Common myeloid progenitor, CD34-positive (primary cell): ENCODE measurements at regions not wholly inside any gene's neighbourhood (a gene's known extent, or its start where the extent isn't known, plus 50 kb on each side); places are given as distances from the start of the nearest gene placed in this dataset.
"Not testable (repeated sequence)": the region's sequence is repeated elsewhere in the genome, so short reads cannot be mapped to it uniquely, and the experiment has no call there.

ENCODE experiments used
- CTCF ChIA-PET: fragments of 350-600 bp; sonication (Branson Sonifier 250); formaldehyde crosslinking; loops from one replicate; lab custom pipeline; 2021; ENCODE audit warnings: antibody characterized with exemption; lab: Charles Lee
- POLR2A ChIA-PET: fragments of 350-600 bp; sonication (Branson Sonifier 250); formaldehyde crosslinking; loops from one replicate; lab custom pipeline; 2021; ENCODE audit warnings: antibody characterized with exemption; lab: Charles Lee
- DNase-seq, 3 donors: peaks; one replicate each; pipeline versions ENCODE4 v3.0.0 to v3.0.0-alpha.2; 2013
- H3K27ac ChIP-seq, 2 experiments: 1 replicate in 1 of 2; 2 replicates in 1 of 2; pipeline ENCODE4 v1.7.0; 2013; ENCODE audit warnings: inconsistent platforms in 2 of 2, low read length in 2 of 2, mild to moderate bottlenecking in 2 of 2, low read depth in 1 of 2, moderate library complexity in 1 of 2; ENCODE audit not compliant: severe bottlenecking in 2 of 2, insufficient read depth in 1 of 2, poor library complexity in 1 of 2
- H3K27me3 ChIP-seq, 5 experiments: replicated peaks in 2 of 5; 1 replicate in 3 of 5; 2 replicates in 2 of 5; pipeline versions ENCODE4 v1.6.1 to v1.7.0; 2013; ENCODE audit warnings: low read length in 4 of 5, mild to moderate bottlenecking in 2 of 5, moderate library complexity in 2 of 5, inconsistent platforms in 1 of 5; ENCODE audit not compliant: insufficient read depth in 5 of 5, control insufficient read depth in 4 of 5
- H3K36me3 ChIP-seq, 4 experiments: 1 replicate in 2 of 4; 2 replicates in 2 of 4; pipeline versions ENCODE4 v1.6.1 to v1.7.0; 2013; ENCODE audit warnings: low read length in 3 of 4, control low read depth in 1 of 4, mild to moderate bottlenecking in 1 of 4; ENCODE audit not compliant: control insufficient read depth in 4 of 4, insufficient read depth in 4 of 4
- H3K4me1 ChIP-seq, 4 experiments: 1 replicate in 3 of 4; 2 replicates in 1 of 4; pipeline versions ENCODE4 v1.6.1 to v1.7.1; 2013; ENCODE audit warnings: low read length in 3 of 4, mild to moderate bottlenecking in 3 of 4, control low read depth in 1 of 4, inconsistent platforms in 1 of 4, moderate library complexity in 1 of 4; ENCODE audit not compliant: control insufficient read depth in 4 of 4, insufficient read depth in 4 of 4; ENCODE audit errors: control extremely low read depth in 1 of 4
- H3K4me3 ChIP-seq, 7 experiments: 1 replicate in 4 of 7; 2 replicates in 3 of 7; pipeline versions ENCODE4 v1.5.1 to v1.7.0; 2013; ENCODE audit warnings: mild to moderate bottlenecking in 7 of 7, low read length in 6 of 7, moderate library complexity in 6 of 7, inconsistent platforms in 2 of 7, low read depth in 2 of 7, control low read depth in 1 of 7; ENCODE audit not compliant: insufficient read depth in 4 of 7, control insufficient read depth in 1 of 7; ENCODE audit errors: extremely low read depth in 1 of 7
- H3K9me3 ChIP-seq, 5 experiments: 1 replicate in 4 of 5; 2 replicates in 1 of 5; pipeline versions ENCODE4 v1.6.1 to v1.7.1; 2013; ENCODE audit warnings: low read length in 4 of 5, mild to moderate bottlenecking in 2 of 5, inconsistent platforms in 1 of 5, low read depth in 1 of 5, moderate library complexity in 1 of 5; ENCODE audit not compliant: control insufficient read depth in 4 of 5, insufficient read depth in 2 of 5; ENCODE audit errors: control extremely low read depth in 1 of 5
- WGBS: methylation state at CpG from one replicate; pipeline ENCODE4 v1.1.5; 2013; ENCODE audit not compliant: insufficient coverage; 5-methylcytosine and 5-hydroxymethylcytosine counted together

DNA sequence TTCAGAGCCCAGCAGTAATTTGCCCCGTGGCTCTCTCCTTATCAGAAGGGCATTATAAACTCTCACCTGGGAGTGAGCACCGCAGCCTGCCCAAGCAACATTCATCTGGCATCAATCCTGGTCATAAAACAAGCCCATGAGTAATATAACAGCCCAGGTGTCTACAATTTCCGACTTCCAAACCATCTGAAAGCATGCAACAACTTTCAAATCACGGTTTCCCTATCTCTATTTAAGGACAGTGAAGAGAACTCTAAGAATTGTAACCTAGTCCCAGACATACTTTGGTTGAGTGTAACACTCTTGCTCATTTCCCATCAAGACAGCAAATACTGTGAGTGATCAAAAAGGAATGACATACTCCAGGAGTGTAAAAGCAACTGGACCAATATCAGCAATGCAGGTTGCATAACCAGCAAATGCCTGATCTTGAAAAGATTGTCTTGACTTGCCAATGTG is 487.4 kb upstream of the SOX9 start:
- no peaks in the 10 kb centered on the region for H3K27me3 ChIP-seq
- no peaks in the 10 kb centered on the region for H3K36me3 ChIP-seq
- H3K9me3 ChIP-seq, result no peaks in the 10 kb centered on the region
- H3K4me1 ChIP-seq, result no peaks in the 10 kb centered on the region
- DNase-seq, result no peak
- ChIA-PET CTCF (no interaction called here), POLR2A (no interaction called here)
- no peak overlapping the region for H3K4me3 ChIP-seq
- WGBS, result 67% methylated on average over 2 of the region's 4 CpGs
- no peak overlapping the region for H3K27ac ChIP-seq

DNA sequence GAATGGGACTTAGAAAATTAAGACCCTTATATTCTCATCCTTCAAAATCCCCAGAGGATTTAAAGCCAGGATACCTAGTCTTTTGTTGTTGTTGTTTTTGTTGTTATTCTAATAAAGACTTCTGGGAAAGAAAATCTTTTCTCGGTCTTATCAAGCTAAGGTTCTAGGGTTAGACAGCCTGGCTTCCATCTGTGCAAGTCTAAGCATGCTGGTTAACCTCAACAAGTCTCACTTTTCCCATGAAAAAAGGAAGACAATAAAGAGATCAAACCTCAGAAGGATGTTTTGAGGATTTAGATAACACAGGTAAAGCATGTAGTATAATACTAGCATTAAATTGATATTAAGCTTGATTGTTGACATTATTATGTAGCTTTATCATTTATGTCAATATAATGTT is 486.4 kb upstream of the SOX9 start:
- Histone ChIP-seq H3K27me3 (no peaks in the 10 kb centered on the region), H3K27ac (no peak overlapping the region), H3K36me3 (no peaks in the 10 kb centered on the region), H3K9me3 (no peaks in the 10 kb centered on the region), H3K4me1 (no peaks in the 10 kb centered on the region), H3K4me3 (no peak overlapping the region)
- no peak for DNase-seq
- 71% methylated on average over 1 of the region's 1 CpG for WGBS
- CTCF ChIA-PET, result interaction anchor here (0.7 kb wide), 1 partner anchor 1198 kb away, joined by 3 read pairs; no protein-coding TSS in a partner anchor
- POLR2A ChIA-PET, result no interaction called here

DNA sequence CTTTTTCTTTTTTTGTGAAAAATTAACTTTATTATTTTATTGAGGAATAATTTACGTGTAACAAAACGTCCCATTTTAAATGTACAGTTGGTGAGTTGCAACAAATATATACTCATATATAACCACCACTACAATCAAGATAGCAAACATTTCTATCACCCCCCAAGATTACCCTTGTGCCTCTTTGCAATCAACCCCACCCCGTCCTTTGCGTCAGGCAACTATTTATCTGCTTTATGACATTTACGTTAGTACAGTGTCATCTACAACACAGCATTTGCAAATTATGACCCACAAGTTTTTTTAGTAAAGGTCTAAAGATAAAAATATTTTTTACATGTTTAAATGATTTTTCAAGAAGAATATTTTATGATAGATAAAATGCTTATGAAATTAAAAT is 485.6 kb upstream of the SOX9 start:
- Histone ChIP-seq H3K27me3 (no peaks in the 10 kb centered on the region), H3K4me3 (no peak overlapping the region), H3K27ac (no peak overlapping the region), H3K9me3 (no peaks in the 10 kb centered on the region), H3K36me3 (no peaks in the 10 kb centered on the region), H3K4me1 (no peaks in the 10 kb centered on the region)
- POLR2A ChIA-PET, result no interaction called here
- no peak for DNase-seq
- CTCF ChIA-PET, result interaction anchor here (0.7 kb wide), 1 partner anchor 1199 kb away, joined by 3 read pairs; no protein-coding TSS in a partner anchor
- WGBS, result 100% methylated on average over 2 of the region's 5 CpGs

DNA sequence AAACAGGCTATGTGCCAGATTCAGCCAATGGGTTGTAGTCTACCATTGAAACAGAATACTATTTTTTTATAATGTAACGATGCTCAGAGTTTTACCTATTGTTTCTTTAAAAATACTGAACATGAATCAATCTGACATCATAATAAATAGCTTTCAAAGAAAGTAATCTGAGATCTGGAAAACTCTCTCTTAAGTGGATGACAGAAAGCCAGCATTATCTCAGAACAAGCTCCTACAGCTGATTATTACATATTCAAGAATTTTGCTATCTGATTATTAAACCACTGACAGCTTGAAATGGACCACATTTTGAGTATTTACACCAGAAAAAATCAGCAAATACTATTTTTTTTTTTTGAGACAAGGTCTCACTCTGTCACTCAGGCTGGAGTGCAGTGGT is 484.2 kb upstream of the SOX9 start:
- no peak for DNase-seq
- Histone ChIP-seq H3K4me1 (no peaks in the 10 kb centered on the region), H3K27me3 (no peaks in the 10 kb centered on the region), H3K27ac (no peak overlapping the region), H3K36me3 (no peaks in the 10 kb centered on the region), H3K9me3 (no peaks in the 10 kb centered on the region), H3K4me3 (no peak overlapping the region)
- ChIA-PET POLR2A (no interaction called here), CTCF (interaction anchor here (0.7 kb wide), 1 partner anchor 227 kb away, joined by 3 read pairs; no protein-coding TSS in a partner anchor)
- no CpG with 5 or more reads among the region's 1 CpG for WGBS

DNA sequence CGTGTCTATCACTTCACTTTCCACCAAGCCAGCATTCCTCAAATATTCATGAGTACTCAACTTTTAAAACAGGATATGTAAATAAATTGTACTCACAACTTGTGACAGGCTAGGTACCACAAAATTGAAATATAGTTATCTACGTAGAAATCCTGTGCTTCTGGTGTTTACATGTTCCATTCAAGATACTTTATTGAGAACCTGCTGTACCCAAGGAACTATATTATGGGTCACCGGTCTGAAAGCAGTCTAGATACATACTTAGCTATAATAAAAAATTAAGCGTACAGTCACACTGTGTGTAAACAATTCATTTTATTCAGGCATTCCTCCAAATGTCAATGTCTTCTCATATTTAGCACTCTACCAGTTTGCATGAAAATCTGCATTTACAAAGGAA is 482.2 kb upstream of the SOX9 start:
- H3K27me3 ChIP-seq, result no peaks in the 10 kb centered on the region
- CTCF ChIA-PET, result no interaction called here
- no peak overlapping the region for H3K27ac ChIP-seq
- no peak for DNase-seq
- no peaks in the 10 kb centered on the region for H3K36me3 ChIP-seq
- peaks cover 0 to 1% (median 0%) of the 10 kb centered on the region in 5 experiments for H3K9me3 ChIP-seq
- no peak overlapping the region for H3K4me3 ChIP-seq
- H3K4me1 ChIP-seq, result no peaks in the 10 kb centered on the region
- 100% methylated on average over 1 of the region's 4 CpGs for WGBS
- POLR2A ChIA-PET, result no interaction called here

DNA sequence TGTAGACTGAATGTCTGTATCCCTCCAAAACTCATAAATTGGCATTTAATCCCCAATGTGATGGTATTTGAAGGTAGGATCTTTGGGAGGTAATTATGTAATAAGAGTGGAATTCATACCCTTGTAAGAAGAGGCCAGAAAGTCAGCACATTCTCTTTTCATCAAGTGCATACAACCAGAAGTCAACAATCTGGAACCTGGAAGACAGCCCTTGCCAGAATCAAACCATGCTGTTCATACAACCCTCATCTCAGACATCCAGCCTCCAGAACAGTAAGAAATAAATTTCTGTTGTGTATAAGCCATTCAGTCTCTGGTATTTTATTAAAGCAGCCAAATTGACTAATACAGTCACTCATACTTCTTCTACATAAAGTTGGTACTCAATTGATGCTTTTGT is 481.0 kb upstream of the SOX9 start:
- POLR2A ChIA-PET, result no interaction called here
- no peaks in the 10 kb centered on the region for H3K36me3 ChIP-seq

DNA sequence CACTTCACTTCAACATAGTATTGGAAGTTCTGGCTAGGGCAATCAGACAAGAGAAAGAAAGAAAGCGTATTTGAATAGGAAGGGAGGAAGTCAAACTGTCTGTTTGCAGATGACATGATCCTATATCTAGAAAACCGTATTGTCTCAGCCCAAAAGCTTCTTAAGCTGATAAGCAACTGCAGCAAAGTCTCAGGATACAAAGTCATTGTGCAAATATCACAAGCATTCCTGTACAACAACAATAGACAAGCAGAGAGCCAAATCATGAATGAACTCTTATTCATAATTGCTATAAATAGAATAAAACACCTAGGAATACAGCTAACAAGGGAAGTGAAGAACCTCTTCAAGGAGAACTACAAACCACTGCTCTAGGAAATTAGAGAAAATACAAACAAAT is 473.9 kb upstream of the SOX9 start:
- H3K27ac ChIP-seq, H3K4me3 ChIP-seq, H3K9me3 ChIP-seq, H3K4me1 ChIP-seq, DNase-seq, H3K36me3 ChIP-seq, POLR2A ChIA-PET, H3K27me3 ChIP-seq, CTCF ChIA-PET: not testable (repeated sequence)
- WGBS, result 60% methylated on average over 2 of the region's 2 CpGs

More for the DNA sequence above, 481.0 kb upstream of the SOX9 start:
- H3K4me1 ChIP-seq, result no peaks in the 10 kb centered on the region
- H3K9me3 ChIP-seq, result peaks cover 0 to 1% (median 0%) of the 10 kb centered on the region in 5 experiments
- DNase-seq, result no peak
- no peak overlapping the region for H3K27ac ChIP-seq
- H3K4me3 ChIP-seq, result no peak overlapping the region
- H3K27me3 ChIP-seq, result no peaks in the 10 kb centered on the region
- CTCF ChIA-PET, result no interaction called here
